Activated CD8-positive, alpha-beta T cell treated with anti-CD3 and anti-CD28 coated beads, Interleukin-2, amount 10 ng/mL, durations not matched to agents 7 days and 5 days (primary cell): ENCODE measurements at regions not wholly inside any gene's neighbourhood (a gene's known extent, or its start where the extent isn't known, plus 50 kb on each side); places are given as distances from the start of the nearest gene placed in this dataset.

Experiments
- ATAC-seq: fragments of 150-1000 bp; cut with Tn5 transposase; one replicate; pipeline ENCODE4 v1.10.0; 2021; ENCODE audit warnings: moderate library complexity
- CTCF ChIA-PET: fragments of 350-600 bp; sonication (Branson Sonifier 250); formaldehyde crosslinking; loops from one replicate; lab custom pipeline; 2021; ENCODE audit warnings: antibody characterized with exemption; lab: Charles Lee
- POLR2A ChIA-PET: fragments of 350-600 bp; sonication (Branson Sonifier 250); formaldehyde crosslinking; loops from one replicate; lab custom pipeline; 2021; ENCODE audit warnings: antibody characterized with exemption; lab: Charles Lee
- DNase-seq: peaks from one replicate; pipeline ENCODE4 v3.0.0-alpha.2; 2020
- H3K27ac Mint-ChIP-seq: one replicate; pipeline ENCODE4 v1.8.0; 2021; ENCODE audit warnings: mild to moderate bottlenecking, mixed read lengths
- H3K27me3 Mint-ChIP-seq: one replicate; pipeline ENCODE4 v1.8.0; 2021; ENCODE audit warnings: low read depth, mixed read lengths
- H3K36me3 Mint-ChIP-seq: one replicate; pipeline ENCODE4 v1.8.0; 2021; ENCODE audit warnings: low read depth, mixed read lengths
- H3K4me1 Mint-ChIP-seq: one replicate; pipeline ENCODE4 v1.8.0; 2021; ENCODE audit warnings: low read depth, mixed read lengths
- H3K4me3 Mint-ChIP-seq: one replicate; pipeline ENCODE4 v1.8.0; 2021; ENCODE audit warnings: mild to moderate bottlenecking, mixed read lengths
- H3K9me3 Mint-ChIP-seq: one replicate; pipeline ENCODE4 v1.8.0; 2022; ENCODE audit warnings: mixed read lengths; ENCODE audit not compliant: insufficient read depth

GRCh38 chr1:5009376-5010065 lies 355.1 kb downstream of the AJAP1 start:
- Mint-ChIP-seq H3K36me3 (no peaks in the 10 kb centered on the region), H3K27ac (no peak overlapping the region), H3K4me1 (no peaks in the 10 kb centered on the region), H3K4me3 (no peak overlapping the region), H3K27me3 (no peaks in the 10 kb centered on the region), H3K9me3 (no peaks in the 10 kb centered on the region)
- DNase-seq (no peak), ATAC-seq (no peak)
- POLR2A ChIA-PET: no interaction called here
- CTCF ChIA-PET: no interaction called here

DNA sequence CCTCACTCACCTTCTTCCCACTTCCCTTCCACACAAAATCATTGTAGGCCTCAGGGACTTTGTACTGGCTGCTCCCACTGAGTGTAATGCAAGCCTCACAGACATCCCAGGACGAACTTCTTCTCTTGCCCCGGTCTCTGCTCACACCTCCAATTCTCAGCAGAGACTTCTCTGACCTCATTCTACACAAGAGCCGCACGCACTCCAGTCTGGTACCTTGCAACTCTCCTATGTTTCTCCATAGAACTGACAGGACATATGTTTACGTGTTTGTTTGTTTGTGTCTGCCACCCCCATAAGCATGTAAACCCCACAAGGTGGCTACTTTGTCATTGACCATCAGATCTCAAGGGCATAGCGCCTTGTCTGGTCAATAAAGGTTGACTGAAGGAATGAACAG lies 350.8 kb downstream of the AJAP1 start:
- no peak for ATAC-seq
- CTCF ChIA-PET: no interaction called here
- Mint-ChIP-seq H3K4me3 (no peak overlapping the region), H3K9me3 (peaks cover 10% of the 10 kb centered on the region), H3K27me3 (no peaks in the 10 kb centered on the region), H3K27ac (no peak overlapping the region), H3K36me3 (no peaks in the 10 kb centered on the region), H3K4me1 (no peaks in the 10 kb centered on the region)
- no peak for DNase-seq
- POLR2A ChIA-PET: no interaction called here

- Mint-ChIP-seq H3K9me3 (peaks cover 10% of the 10 kb centered on the region), H3K27ac (no peak overlapping the region), H3K36me3 (no peaks in the 10 kb centered on the region), H3K4me1 (no peaks in the 10 kb centered on the region), H3K4me3 (no peak overlapping the region), H3K27me3 (no peaks in the 10 kb centered on the region)
- no peak for ATAC-seq
- CTCF ChIA-PET: no interaction called here
- no peak for DNase-seq
- POLR2A ChIA-PET: no interaction called here
Observed at GRCh38 chr1:5002676-5003075, 348.3 kb downstream of the AJAP1 start.

GRCh38 chr1:5001466-5001865 lies 347.1 kb downstream of the AJAP1 start:
- H3K4me1 Mint-ChIP-seq: no peaks in the 10 kb centered on the region
- no peaks in the 10 kb centered on the region for H3K36me3 Mint-ChIP-seq
- H3K27ac Mint-ChIP-seq: no peak overlapping the region
- ATAC-seq (no peak), DNase-seq (peak; percentile 23)
- H3K27me3 Mint-ChIP-seq: no peaks in the 10 kb centered on the region
- ChIA-PET CTCF (no interaction called here), POLR2A (no interaction called here)
- H3K4me3 Mint-ChIP-seq: no peak overlapping the region
- H3K9me3 Mint-ChIP-seq: peaks cover 10% of the 10 kb centered on the region

DNA sequence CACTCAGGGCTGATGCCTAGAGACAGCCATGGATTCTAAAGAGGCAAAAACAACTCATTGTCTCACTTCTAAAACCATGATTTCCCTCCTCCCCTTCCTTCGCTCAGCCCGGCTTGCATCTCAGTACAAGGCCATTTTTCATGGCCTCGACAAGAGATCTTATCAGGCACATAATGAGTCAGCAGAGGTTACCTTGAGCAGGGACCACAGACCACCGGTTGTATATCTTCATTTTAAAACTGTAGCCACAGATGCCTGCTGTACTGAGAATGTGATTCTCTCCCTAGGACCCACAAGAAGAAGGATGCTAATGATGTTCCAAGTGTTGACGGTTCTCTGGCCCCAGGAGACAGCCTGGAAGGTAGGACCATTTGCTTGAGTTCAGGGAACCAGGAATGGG lies 331.9 kb downstream of the AJAP1 start:
- Mint-ChIP-seq H3K36me3 (no peaks in the 10 kb centered on the region), H3K4me1 (peaks cover 8% of the 10 kb centered on the region), H3K27me3 (no peaks in the 10 kb centered on the region), H3K27ac (no peak overlapping the region), H3K9me3 (peaks cover 5% of the 10 kb centered on the region), H3K4me3 (no peak overlapping the region)
- DNase-seq (no peak), ATAC-seq (no peak)
- POLR2A ChIA-PET: no interaction called here
- CTCF ChIA-PET: no interaction called here

GRCh38 chr1:4984841-4985240 lies 330.4 kb downstream of the AJAP1 start:
- ChIA-PET CTCF (no interaction called here), POLR2A (no interaction called here)
- DNase-seq (no peak), ATAC-seq (no peak)
- Mint-ChIP-seq H3K27me3 (no peaks in the 10 kb centered on the region), H3K4me3 (no peak overlapping the region), H3K27ac (no peak overlapping the region), H3K36me3 (no peaks in the 10 kb centered on the region), H3K9me3 (peaks cover 5% of the 10 kb centered on the region), H3K4me1 (peaks cover 8% of the 10 kb centered on the region)

DNA sequence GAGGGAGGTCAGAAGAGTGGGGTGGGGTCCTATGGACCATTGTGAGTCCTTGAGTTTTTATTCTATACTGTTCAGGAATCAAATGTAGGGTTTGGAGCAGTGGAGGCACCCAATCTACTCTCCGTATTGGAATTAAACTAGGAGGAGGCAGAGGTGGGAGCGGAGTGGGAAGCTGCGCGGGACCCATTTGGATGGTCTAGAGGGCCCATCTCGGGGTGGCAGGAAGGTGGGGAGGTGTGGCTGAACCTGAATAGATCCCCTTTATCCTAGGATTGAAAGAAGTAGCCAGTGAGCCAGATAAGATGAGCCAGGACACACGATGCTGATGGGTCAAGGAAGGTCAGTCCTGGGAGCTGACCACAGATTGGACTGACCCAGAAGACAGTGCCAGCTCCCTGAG lies 325.8 kb downstream of the AJAP1 start:
- ChIA-PET POLR2A (no interaction called here), CTCF (no interaction called here)
- Mint-ChIP-seq H3K9me3 (peaks cover 5% of the 10 kb centered on the region), H3K4me1 (no peaks in the 10 kb centered on the region), H3K4me3 (no peak overlapping the region), H3K27me3 (no peaks in the 10 kb centered on the region), H3K36me3 (no peaks in the 10 kb centered on the region), H3K27ac (no peak overlapping the region)
- ATAC-seq (no peak), DNase-seq (no peak)

DNA sequence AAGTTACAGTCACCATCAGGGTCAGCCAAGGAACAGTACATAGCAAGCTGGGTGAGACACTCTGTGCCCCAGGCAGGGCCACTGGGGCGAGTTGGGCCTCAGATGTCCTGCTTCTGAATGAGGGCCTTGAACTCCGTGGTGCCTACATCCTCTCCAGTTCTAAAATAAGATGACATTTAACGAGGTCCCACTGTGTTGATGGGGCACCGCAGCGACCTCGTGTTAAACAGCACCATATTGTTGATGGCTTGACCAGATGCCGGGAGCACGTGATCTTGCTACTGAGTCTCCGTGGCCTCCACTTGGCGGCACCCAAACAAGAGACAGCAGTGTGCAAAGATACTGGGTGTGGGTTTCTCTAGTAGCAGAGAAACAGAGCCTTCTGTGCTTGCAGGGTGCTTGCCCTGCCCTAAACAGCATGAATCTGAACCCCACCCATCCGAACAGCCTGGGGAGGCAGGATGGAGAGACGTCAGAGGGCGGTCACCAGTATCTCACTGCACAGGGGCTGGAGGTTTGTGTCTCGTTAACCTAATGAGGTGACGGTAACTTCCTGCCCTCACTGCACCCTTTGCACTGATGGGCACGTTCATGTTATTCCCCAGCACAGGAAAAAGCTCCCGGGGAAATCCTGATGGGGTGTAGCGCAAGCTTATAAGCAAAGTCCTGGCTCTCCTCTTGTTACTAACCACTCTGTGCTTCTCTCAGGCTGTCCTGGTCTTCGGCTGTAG lies 324.4 kb downstream of the AJAP1 start:
- Mint-ChIP-seq H3K4me3 (no peak overlapping the region), H3K9me3 (no peaks in the 10 kb centered on the region), H3K27ac (no peak overlapping the region), H3K27me3 (no peaks in the 10 kb centered on the region), H3K4me1 (no peaks in the 10 kb centered on the region), H3K36me3 (no peaks in the 10 kb centered on the region)
- ATAC-seq (no peak), DNase-seq (no peak)
- ChIA-PET CTCF (no interaction called here), POLR2A (no interaction called here)

DNA sequence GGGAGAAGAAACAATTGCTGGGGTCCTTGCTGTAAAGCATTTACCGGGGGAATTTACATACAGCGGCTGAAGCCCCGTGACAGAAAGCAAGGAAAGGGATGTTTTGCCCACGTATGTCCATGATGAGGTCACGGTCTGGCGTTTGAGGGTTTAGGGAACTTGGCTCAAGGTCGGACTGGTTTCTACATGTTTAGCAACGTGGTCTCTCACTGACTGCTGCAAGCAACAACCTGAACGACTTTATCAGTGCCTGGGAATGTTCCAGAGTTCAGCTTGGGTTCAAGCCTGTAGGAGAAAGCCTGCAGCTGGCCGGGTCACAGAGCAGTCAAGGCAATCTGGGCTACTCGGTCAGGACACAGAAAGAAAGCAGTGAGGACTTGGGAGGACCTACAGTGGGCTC lies 323.3 kb downstream of the AJAP1 start:
- DNase-seq (no peak), ATAC-seq (no peak)
- no peak overlapping the region for H3K27ac Mint-ChIP-seq
- H3K4me1 Mint-ChIP-seq: no peaks in the 10 kb centered on the region
- no peaks in the 10 kb centered on the region for H3K9me3 Mint-ChIP-seq
- H3K36me3 Mint-ChIP-seq: no peaks in the 10 kb centered on the region
- POLR2A ChIA-PET: no interaction called here
- H3K4me3 Mint-ChIP-seq: no peak overlapping the region
- CTCF ChIA-PET: no interaction called here
- no peaks in the 10 kb centered on the region for H3K27me3 Mint-ChIP-seq

DNA sequence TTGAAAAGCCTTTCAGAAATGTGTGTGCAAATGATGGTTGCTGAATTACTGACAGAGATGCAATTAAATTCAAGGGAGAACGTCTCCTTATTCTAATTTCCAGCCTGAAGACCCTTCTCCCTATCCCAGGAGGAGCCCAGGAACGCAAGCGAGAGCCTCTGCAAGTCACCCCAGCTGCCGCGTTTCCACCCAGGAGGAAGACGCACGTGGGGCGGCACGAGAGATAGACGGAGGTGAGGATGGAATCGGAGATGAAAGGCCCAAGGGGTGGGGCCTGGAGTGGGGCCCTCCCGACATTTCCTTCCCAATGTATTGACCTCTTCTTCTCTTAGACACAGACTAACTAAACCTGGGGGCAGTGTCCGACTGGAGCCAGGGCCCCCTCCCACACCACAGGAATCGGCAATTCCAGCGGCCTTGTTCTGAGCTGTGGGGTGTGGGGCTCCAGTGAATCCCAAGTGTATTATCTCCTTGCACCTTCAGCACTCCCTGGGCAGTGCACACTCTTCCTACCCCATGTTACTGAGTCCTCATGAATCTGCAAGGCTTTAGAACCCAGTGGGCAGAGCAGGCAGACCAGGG lies 322.5 kb downstream of the AJAP1 start:
- ChIA-PET CTCF (no interaction called here), POLR2A (no interaction called here)
- no peak for DNase-seq
- ATAC-seq: no peak
- Mint-ChIP-seq H3K27ac (no peak overlapping the region), H3K4me3 (no peak overlapping the region), H3K36me3 (no peaks in the 10 kb centered on the region), H3K9me3 (no peaks in the 10 kb centered on the region), H3K27me3 (no peaks in the 10 kb centered on the region), H3K4me1 (no peaks in the 10 kb centered on the region)

DNA sequence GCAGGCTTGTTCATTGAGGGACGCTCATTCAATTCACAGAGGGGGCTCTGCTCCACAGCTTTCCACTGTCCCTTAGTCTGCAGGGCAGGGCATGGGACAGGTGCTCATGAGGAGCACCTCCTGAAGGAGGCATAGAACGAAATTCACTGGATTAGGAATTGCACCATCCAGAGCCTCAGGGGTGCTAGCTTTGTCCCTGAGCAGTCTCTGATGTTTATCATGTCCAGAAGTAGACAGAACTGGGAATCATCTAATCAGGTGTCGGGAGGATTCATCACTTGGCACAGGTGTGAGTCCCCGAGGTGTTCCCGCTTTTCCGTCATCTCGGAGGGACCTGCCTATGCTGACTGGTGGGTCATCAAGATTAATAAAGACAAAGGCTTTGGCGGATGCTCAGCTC lies 321.4 kb downstream of the AJAP1 start:
- Mint-ChIP-seq H3K4me1 (no peaks in the 10 kb centered on the region), H3K9me3 (no peaks in the 10 kb centered on the region), H3K27me3 (no peaks in the 10 kb centered on the region), H3K36me3 (no peaks in the 10 kb centered on the region), H3K27ac (no peak overlapping the region), H3K4me3 (no peak overlapping the region)
- ChIA-PET POLR2A (no interaction called here), CTCF (no interaction called here)
- ATAC-seq (no peak), DNase-seq (no peak)

DNA sequence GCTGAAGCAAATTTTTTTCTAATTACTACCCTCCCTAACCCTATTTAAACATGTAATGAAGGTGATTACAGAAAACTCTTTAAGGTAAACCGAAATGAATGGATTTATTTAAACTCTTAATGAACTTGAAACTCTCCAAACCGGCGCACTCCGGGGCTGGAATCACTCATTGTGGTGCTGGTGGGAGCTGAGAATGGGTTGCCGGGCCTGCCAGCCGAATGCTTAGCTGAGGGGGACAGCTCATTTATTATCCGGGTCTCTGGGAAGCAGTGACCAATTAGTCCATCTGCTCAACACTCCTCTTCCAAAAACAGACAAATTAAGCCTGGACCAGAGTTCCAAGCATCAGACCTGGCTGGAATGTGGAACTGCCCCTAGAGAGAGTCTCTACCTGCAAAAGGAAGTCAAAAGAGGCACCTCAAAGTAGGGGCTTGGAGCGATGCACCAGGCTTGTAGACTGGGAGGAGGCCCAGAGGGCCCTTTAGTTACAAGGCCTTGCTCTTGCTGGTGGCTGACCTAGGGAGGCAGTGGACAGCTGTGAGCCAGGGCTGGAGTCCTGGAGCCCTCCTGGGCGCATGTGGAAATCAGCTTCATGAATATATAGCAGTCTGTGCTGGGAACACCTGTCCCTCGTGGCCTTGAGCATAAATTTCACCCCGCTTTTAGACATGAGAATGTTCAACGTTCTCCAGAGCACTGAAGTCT lies 320.7 kb downstream of the AJAP1 start:
- no peak for ATAC-seq
- H3K9me3 Mint-ChIP-seq: no peaks in the 10 kb centered on the region

More for the DNA sequence above, 320.7 kb downstream of the AJAP1 start:
- Mint-ChIP-seq H3K27ac (no peak overlapping the region), H3K27me3 (no peaks in the 10 kb centered on the region), H3K36me3 (no peaks in the 10 kb centered on the region), H3K4me3 (no peak overlapping the region), H3K4me1 (no peaks in the 10 kb centered on the region)
- ChIA-PET POLR2A (no interaction called here), CTCF (interaction anchor here (0.6 kb wide), 1 partner anchor 111 kb away, joined by 4 read pairs; no protein-coding TSS in a partner anchor)
- DNase-seq: no peak
